Endothelial cell of umbilical vein (primary cell): ENCODE measurements at regions not wholly inside any gene's neighbourhood (a gene's known extent, or its start where the extent isn't known, plus 50 kb on each side); places are given as distances from the start of the nearest gene placed in this dataset.

ENCODE experiments used
- EZH2 ChIP-seq: IDR thresholded peaks from 2 replicates; pipeline ENCODE4 v1.6.1; 2012; ENCODE audit warnings: borderline replicate concordance, low read depth, mild to moderate bottlenecking, moderate library complexity, low read length, inconsistent platforms; ENCODE audit not compliant: severe bottlenecking
- MYC ChIP-seq: IDR thresholded peaks from one replicate; pipeline ENCODE4 v1.6.1; 2011; ENCODE audit warnings: mild to moderate bottlenecking, low read depth, low read length
- POLR2A ChIP-seq: IDR thresholded peaks from 2 replicates; pipeline ENCODE4 v1.6.1; 2012; ENCODE audit warnings: low read depth, mild to moderate bottlenecking, control low read depth, low read length
- POLR2AphosphoS5 ChIP-seq: IDR thresholded peaks from 2 replicates; pipeline ENCODE4 v1.6.1; 2012; ENCODE audit warnings: low read depth, mild to moderate bottlenecking, control low read depth, low read length, moderate library complexity; ENCODE audit not compliant: insufficient read depth
- TF ChIP-seq, protein P1 (sequence below), 2 donors: IDR thresholded peaks; 1 replicate in 1 of 2; 2 replicates in 1 of 2; pipeline ENCODE4 v1.5.1; 2011; ENCODE audit warnings: low read length in 2 of 2, mild to moderate bottlenecking in 2 of 2, moderate library complexity in 2 of 2, control low read depth in 1 of 2, inconsistent platforms in 1 of 2, low read depth in 1 of 2; ENCODE audit not compliant: insufficient read depth in 1 of 2; ENCODE audit errors: extremely low read depth in 1 of 2

DNA sequence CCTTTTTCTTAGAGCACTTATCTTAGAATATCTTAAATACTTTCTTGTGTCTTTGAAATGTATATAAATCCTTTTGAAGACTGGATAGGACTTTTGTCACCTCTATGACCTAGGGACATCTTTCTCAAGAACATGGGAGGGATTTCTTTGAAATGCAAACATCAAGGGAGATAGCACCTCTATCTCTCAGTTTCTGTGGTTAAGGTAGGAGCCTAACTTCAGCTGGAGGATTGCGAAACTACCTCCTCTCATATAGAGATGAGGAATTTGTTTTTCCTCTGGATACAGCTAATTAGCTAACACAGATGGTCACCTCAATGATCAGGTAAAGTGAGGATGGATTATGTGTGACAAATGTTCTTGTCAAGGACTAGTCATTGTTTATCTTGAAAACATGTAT, 631.3 kb upstream of the IMPG1 start:
- TF ChIP-seq, protein P1, sequence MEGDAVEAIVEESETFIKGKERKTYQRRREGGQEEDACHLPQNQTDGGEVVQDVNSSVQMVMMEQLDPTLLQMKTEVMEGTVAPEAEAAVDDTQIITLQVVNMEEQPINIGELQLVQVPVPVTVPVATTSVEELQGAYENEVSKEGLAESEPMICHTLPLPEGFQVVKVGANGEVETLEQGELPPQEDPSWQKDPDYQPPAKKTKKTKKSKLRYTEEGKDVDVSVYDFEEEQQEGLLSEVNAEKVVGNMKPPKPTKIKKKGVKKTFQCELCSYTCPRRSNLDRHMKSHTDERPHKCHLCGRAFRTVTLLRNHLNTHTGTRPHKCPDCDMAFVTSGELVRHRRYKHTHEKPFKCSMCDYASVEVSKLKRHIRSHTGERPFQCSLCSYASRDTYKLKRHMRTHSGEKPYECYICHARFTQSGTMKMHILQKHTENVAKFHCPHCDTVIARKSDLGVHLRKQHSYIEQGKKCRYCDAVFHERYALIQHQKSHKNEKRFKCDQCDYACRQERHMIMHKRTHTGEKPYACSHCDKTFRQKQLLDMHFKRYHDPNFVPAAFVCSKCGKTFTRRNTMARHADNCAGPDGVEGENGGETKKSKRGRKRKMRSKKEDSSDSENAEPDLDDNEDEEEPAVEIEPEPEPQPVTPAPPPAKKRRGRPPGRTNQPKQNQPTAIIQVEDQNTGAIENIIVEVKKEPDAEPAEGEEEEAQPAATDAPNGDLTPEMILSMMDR (IDR thresholded peaks at IDR 0.05; ENCODE audit: extremely low read depth in 1 of 2, insufficient read depth in 1 of 2, low read depth in 1 of 2, low read length in 2 of 2): no peak
- TF ChIP-seq POLR2A (no peak), EZH2 (no peak), POLR2AphosphoS5 (no peak), MYC (no peak)
